Karpas-422 (cell line): ENCODE measurements at regions not wholly inside any gene's neighbourhood (a gene's known extent, or its start where the extent isn't known, plus 50 kb on each side); places are given as distances from the start of the nearest gene placed in this dataset.

Source experiments
- DNase-seq: peaks from one replicate; pipeline ENCODE4 v3.0.0-alpha.2; 2015
- H2AFZ ChIP-seq: fragments of 200-600 bp; sonication (generic); 2 replicates; pipeline ENCODE4 v1.6.1; 2014; ENCODE audit warnings: antibody characterized with exemption, low read length, mixed read lengths
- H3K27ac ChIP-seq: fragments of 200-600 bp; sonication (generic); 2 replicates; pipeline ENCODE4 v1.5.1; 2014; ENCODE audit warnings: mild to moderate bottlenecking, low read length, moderate library complexity
- H3K27me3 ChIP-seq: fragments of 200-600 bp; sonication (generic); 2 replicates; pipeline ENCODE4 v1.6.1; 2014; ENCODE audit warnings: low read length, mixed read lengths
- H3K36me3 ChIP-seq: fragments of 200-600 bp; sonication (generic); 2 replicates; pipeline ENCODE4 v1.6.1; 2014; ENCODE audit warnings: low read length, mixed read lengths; ENCODE audit not compliant: insufficient read depth
- H3K4me1 ChIP-seq: fragments of 200-600 bp; sonication (generic); 2 replicates; pipeline ENCODE4 v1.6.1; 2014; ENCODE audit warnings: mild to moderate bottlenecking, low read length, mixed read lengths
- H3K4me2 ChIP-seq: fragments of 200-600 bp; sonication (generic); 2 replicates; pipeline ENCODE4 v1.6.1; 2014; ENCODE audit warnings: low read length, low read depth, mild to moderate bottlenecking; ENCODE audit not compliant: poor library complexity, severe bottlenecking
- H3K4me3 ChIP-seq: fragments of 200-600 bp; sonication (generic); 2 replicates; pipeline ENCODE4 v1.5.1; 2014; ENCODE audit warnings: mild to moderate bottlenecking, antibody characterized with exemption, low read length, mixed read lengths
- H3K79me2 ChIP-seq: fragments of 200-600 bp; sonication (generic); 2 replicates; pipeline ENCODE4 v1.6.1; 2014; ENCODE audit warnings: mild to moderate bottlenecking, low read length, mixed read lengths
- H3K9ac ChIP-seq: fragments of 200-600 bp; sonication (generic); 2 replicates; pipeline ENCODE4 v1.6.0; 2014; ENCODE audit warnings: low read length
- H3K9me2 ChIP-seq: fragments of 200-600 bp; sonication (generic), shearing (Covaris generic); replicated peaks from 2 replicates; pipeline ENCODE4 v1.6.0; 2014; ENCODE audit warnings: mild to moderate bottlenecking, low read length, moderate library complexity; ENCODE audit not compliant: insufficient read depth
- H3K9me3 ChIP-seq: fragments of 300-700, 200-600 bp; sonication (generic); 2 replicates; pipeline ENCODE4 v1.6.1; 2014; ENCODE audit warnings: low read length, mixed read lengths
- H4K20me1 ChIP-seq: fragments of 200-600 bp; sonication (generic); 2 replicates; pipeline ENCODE4 v1.6.1; 2014; ENCODE audit warnings: mild to moderate bottlenecking, antibody characterized with exemption, low read length, low read depth; ENCODE audit not compliant: insufficient read depth

GRCh38 chr1:213423041-213423440 is 372.0 kb downstream of the RPS6KC1 start:
- H3K9me2 ChIP-seq: no peaks in the 10 kb centered on the region
- no peaks in the 10 kb centered on the region for H3K9me3 ChIP-seq
- no peak overlapping the region for H2AFZ ChIP-seq
- H3K36me3 ChIP-seq: no peaks in the 10 kb centered on the region
- no peaks in the 10 kb centered on the region for H3K27me3 ChIP-seq
- no peak overlapping the region for H3K27ac ChIP-seq
- H4K20me1 ChIP-seq: no peaks in the 10 kb centered on the region
- H3K4me3 ChIP-seq: no peak overlapping the region
- H3K4me1 ChIP-seq: no peaks in the 10 kb centered on the region
- H3K4me2 ChIP-seq: no peak overlapping the region
- no peak overlapping the region for H3K9ac ChIP-seq
- DNase-seq: no peak
- no peaks in the 10 kb centered on the region for H3K79me2 ChIP-seq

GRCh38 chr1:213423605-213424004 is 372.6 kb downstream of the RPS6KC1 start:
- Histone ChIP-seq H3K9me2 (no peaks in the 10 kb centered on the region), H3K4me1 (no peaks in the 10 kb centered on the region), H3K36me3 (no peaks in the 10 kb centered on the region), H3K4me2 (no peak overlapping the region), H3K4me3 (no peak overlapping the region), H2AFZ (no peak overlapping the region), H3K27ac (no peak overlapping the region), H3K9ac (no peak overlapping the region), H4K20me1 (no peaks in the 10 kb centered on the region), H3K9me3 (no peaks in the 10 kb centered on the region), H3K27me3 (no peaks in the 10 kb centered on the region), H3K79me2 (no peaks in the 10 kb centered on the region)
- no peak for DNase-seq

GRCh38 chr1:213425376-213426030 is 374.5 kb downstream of the RPS6KC1 start:
- no peak overlapping the region for H3K4me2 ChIP-seq
- no peaks in the 10 kb centered on the region for H3K9me3 ChIP-seq
- no peak for DNase-seq
- no peaks in the 10 kb centered on the region for H4K20me1 ChIP-seq
- no peaks in the 10 kb centered on the region for H3K79me2 ChIP-seq
- no peak overlapping the region for H3K9ac ChIP-seq
- no peak overlapping the region for H3K27ac ChIP-seq
- no peak overlapping the region for H2AFZ ChIP-seq
- no peaks in the 10 kb centered on the region for H3K36me3 ChIP-seq
- no peak overlapping the region for H3K4me3 ChIP-seq
- no peaks in the 10 kb centered on the region for H3K4me1 ChIP-seq
- no peaks in the 10 kb centered on the region for H3K27me3 ChIP-seq
- H3K9me2 ChIP-seq: no peaks in the 10 kb centered on the region

- Histone ChIP-seq H3K9ac (no peak overlapping the region), H3K4me1 (no peaks in the 10 kb centered on the region), H3K9me2 (no peaks in the 10 kb centered on the region), H3K79me2 (no peaks in the 10 kb centered on the region), H3K27me3 (no peaks in the 10 kb centered on the region), H4K20me1 (no peaks in the 10 kb centered on the region), H2AFZ (no peak overlapping the region), H3K27ac (no peak overlapping the region), H3K9me3 (no peaks in the 10 kb centered on the region), H3K4me3 (no peak overlapping the region), H3K4me2 (no peak overlapping the region), H3K36me3 (no peaks in the 10 kb centered on the region)
- DNase-seq: no peak
Observed at GRCh38 chr1:213429642-213430041, 378.6 kb downstream of the RPS6KC1 start.

- Histone ChIP-seq H3K9me2 (no peaks in the 10 kb centered on the region), H4K20me1 (no peaks in the 10 kb centered on the region), H3K4me1 (no peaks in the 10 kb centered on the region), H3K36me3 (no peaks in the 10 kb centered on the region), H3K27ac (no peak overlapping the region), H3K9me3 (no peaks in the 10 kb centered on the region), H3K27me3 (no peaks in the 10 kb centered on the region), H3K4me3 (no peak overlapping the region), H3K4me2 (no peak overlapping the region), H3K9ac (no peak overlapping the region), H3K79me2 (no peaks in the 10 kb centered on the region), H2AFZ (no peak overlapping the region)
- DNase-seq: no peak
Observed at GRCh38 chr1:213435715-213436114, 384.7 kb downstream of the RPS6KC1 start.

- Histone ChIP-seq H4K20me1 (no peaks in the 10 kb centered on the region), H2AFZ (no peak overlapping the region), H3K4me3 (no peak overlapping the region), H3K36me3 (no peaks in the 10 kb centered on the region), H3K27me3 (no peaks in the 10 kb centered on the region), H3K9ac (no peak overlapping the region), H3K79me2 (no peaks in the 10 kb centered on the region), H3K4me1 (no peaks in the 10 kb centered on the region), H3K4me2 (no peak overlapping the region), H3K9me3 (no peaks in the 10 kb centered on the region), H3K9me2 (no peaks in the 10 kb centered on the region), H3K27ac (no peak overlapping the region)
- no peak for DNase-seq
Observed at GRCh38 chr1:213438339-213438738, 387.3 kb downstream of the RPS6KC1 start.

- H3K4me3 ChIP-seq: no peak overlapping the region
- no peaks in the 10 kb centered on the region for H3K27me3 ChIP-seq
- H2AFZ ChIP-seq: no peak overlapping the region
- H3K4me2 ChIP-seq: no peak overlapping the region
- no peak overlapping the region for H3K9ac ChIP-seq
- H3K9me2 ChIP-seq: no peaks in the 10 kb centered on the region
- H4K20me1 ChIP-seq: no peaks in the 10 kb centered on the region
- H3K4me1 ChIP-seq: no peaks in the 10 kb centered on the region
- no peaks in the 10 kb centered on the region for H3K9me3 ChIP-seq
- no peaks in the 10 kb centered on the region for H3K79me2 ChIP-seq
- no peak overlapping the region for H3K27ac ChIP-seq
- DNase-seq: no peak
- H3K36me3 ChIP-seq: no peaks in the 10 kb centered on the region
Observed at GRCh38 chr1:213439703-213440102, 388.7 kb downstream of the RPS6KC1 start.

GRCh38 chr1:213440766-213441165 is 389.7 kb downstream of the RPS6KC1 start:
- H3K27ac ChIP-seq: no peak overlapping the region
- no peaks in the 10 kb centered on the region for H4K20me1 ChIP-seq
- no peak overlapping the region for H3K4me3 ChIP-seq
- no peaks in the 10 kb centered on the region for H3K27me3 ChIP-seq
- no peaks in the 10 kb centered on the region for H3K4me1 ChIP-seq
- no peak overlapping the region for H3K4me2 ChIP-seq
- no peak for DNase-seq
- no peaks in the 10 kb centered on the region for H3K9me2 ChIP-seq
- no peak overlapping the region for H2AFZ ChIP-seq
- no peaks in the 10 kb centered on the region for H3K79me2 ChIP-seq
- no peaks in the 10 kb centered on the region for H3K36me3 ChIP-seq
- no peak overlapping the region for H3K9ac ChIP-seq
- H3K9me3 ChIP-seq: no peaks in the 10 kb centered on the region

- no peak overlapping the region for H2AFZ ChIP-seq
- no peak for DNase-seq
- H3K36me3 ChIP-seq: no peaks in the 10 kb centered on the region
- no peaks in the 10 kb centered on the region for H4K20me1 ChIP-seq
- no peaks in the 10 kb centered on the region for H3K79me2 ChIP-seq
- H3K4me3 ChIP-seq: no peak overlapping the region
- H3K27me3 ChIP-seq: no peaks in the 10 kb centered on the region
- no peak overlapping the region for H3K27ac ChIP-seq
- H3K9ac ChIP-seq: no peak overlapping the region
- H3K4me2 ChIP-seq: no peak overlapping the region
- H3K9me3 ChIP-seq: no peaks in the 10 kb centered on the region
- no peaks in the 10 kb centered on the region for H3K9me2 ChIP-seq
- no peaks in the 10 kb centered on the region for H3K4me1 ChIP-seq
Observed at GRCh38 chr1:213443415-213443814, 392.4 kb downstream of the RPS6KC1 start.
